Epithelial cell of esophagus (primary cell): ENCODE measurements at regions not wholly inside any gene's neighbourhood (a gene's known extent, or its start where the extent isn't known, plus 50 kb on each side); places are given as distances from the start of the nearest gene placed in this dataset.

Experiments used
- DNase-seq: peaks from one replicate; pipeline ENCODE4 v3.0.0; 2010; ENCODE audit warnings: low read depth
- H3K4me3 ChIP-seq: 2 replicates; pipeline ENCODE4 v1.5.1; 2011; ENCODE audit warnings: mild to moderate bottlenecking, low read length, control low read depth
- TF ChIP-seq, protein P1 (sequence below): IDR thresholded peaks from 2 replicates; pipeline ENCODE4 v1.5.1; 2011; ENCODE audit warnings: low read depth, mild to moderate bottlenecking, low read length, control low read depth, inconsistent platforms; ENCODE audit not compliant: insufficient read depth; ENCODE audit errors: missing control alignments

DNA sequence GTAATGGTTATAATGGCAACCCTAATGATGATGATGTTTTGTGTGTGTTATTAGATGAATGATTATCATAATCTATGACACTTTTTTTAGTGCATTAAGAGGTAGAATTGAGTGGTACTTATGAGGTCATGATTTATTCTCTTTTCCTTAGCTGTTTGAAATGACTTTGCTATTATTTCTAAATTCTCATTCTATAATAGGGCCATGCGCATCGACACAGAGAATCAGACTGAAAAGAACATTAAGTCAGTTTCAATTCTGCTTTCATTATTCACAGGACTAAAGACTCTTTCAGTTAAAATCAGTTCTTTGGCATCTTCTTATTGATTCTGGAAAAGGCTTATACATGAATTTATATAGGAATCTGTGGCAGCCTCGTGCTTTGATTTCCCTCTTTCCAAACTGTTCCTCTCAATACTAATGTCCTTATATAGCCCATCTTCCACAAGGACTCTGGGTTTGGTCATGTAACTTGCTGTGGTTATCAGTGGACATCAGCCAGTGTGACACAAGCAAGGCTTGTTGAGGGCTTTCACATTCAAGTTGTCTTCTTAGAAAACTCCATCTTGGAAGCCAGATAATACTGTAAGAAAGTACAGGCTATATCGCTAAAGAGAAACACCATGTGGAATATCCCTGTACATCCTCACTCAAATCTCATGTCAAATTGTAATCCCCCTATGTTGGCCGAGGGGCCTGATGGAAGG is 140.3 kb upstream of the CHD1 start:
- no peak for DNase-seq
- no peak overlapping the region for H3K4me3 ChIP-seq
- TF ChIP-seq, protein P1, sequence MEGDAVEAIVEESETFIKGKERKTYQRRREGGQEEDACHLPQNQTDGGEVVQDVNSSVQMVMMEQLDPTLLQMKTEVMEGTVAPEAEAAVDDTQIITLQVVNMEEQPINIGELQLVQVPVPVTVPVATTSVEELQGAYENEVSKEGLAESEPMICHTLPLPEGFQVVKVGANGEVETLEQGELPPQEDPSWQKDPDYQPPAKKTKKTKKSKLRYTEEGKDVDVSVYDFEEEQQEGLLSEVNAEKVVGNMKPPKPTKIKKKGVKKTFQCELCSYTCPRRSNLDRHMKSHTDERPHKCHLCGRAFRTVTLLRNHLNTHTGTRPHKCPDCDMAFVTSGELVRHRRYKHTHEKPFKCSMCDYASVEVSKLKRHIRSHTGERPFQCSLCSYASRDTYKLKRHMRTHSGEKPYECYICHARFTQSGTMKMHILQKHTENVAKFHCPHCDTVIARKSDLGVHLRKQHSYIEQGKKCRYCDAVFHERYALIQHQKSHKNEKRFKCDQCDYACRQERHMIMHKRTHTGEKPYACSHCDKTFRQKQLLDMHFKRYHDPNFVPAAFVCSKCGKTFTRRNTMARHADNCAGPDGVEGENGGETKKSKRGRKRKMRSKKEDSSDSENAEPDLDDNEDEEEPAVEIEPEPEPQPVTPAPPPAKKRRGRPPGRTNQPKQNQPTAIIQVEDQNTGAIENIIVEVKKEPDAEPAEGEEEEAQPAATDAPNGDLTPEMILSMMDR = no peak

DNA sequence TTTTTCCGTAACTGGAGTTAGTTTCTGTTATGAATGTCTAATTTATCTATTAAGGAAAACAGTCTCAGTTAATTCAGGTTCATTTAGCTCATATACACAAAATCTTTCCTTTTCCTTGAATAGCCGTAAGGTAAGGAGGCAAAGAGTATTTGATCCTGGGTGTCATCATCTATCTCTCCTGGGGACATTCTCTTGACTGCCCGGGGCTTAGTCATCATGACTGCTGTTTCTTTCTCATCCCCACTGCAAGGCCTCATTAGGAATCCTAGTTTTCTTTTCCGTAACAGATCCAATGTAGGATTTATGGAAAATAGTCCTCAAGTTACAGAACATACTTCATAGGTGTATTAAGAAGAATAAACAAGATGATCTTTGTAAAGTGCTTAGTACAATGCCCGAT is 134.9 kb upstream of the CHD1 start:
- TF ChIP-seq, protein P1 = no peak
- H3K4me3 ChIP-seq = no peak overlapping the region
- peak; percentile 15 for DNase-seq

DNA sequence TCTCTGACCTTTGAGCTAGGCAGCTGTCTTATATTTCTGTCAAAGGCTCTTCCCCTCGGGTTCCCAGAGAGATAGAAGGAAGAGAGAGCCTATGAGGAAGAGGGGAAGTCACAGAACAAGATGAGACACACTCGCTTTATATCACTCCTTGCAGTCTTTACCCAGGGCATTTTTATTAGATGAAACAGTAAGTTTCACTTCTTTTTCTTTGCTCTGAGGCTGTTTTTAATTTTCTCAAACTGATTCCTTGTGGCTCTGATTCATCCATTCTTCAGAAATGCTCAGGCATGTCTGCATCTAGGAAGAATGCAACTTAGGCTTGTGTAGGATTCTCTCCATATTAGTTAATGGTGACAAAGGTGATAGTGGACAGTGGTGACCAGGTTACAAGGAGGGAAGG is 132.9 kb upstream of the CHD1 start:
- TF ChIP-seq, protein P1 = no peak
- no peak overlapping the region for H3K4me3 ChIP-seq
- DNase-seq = peak; percentile 78

DNA sequence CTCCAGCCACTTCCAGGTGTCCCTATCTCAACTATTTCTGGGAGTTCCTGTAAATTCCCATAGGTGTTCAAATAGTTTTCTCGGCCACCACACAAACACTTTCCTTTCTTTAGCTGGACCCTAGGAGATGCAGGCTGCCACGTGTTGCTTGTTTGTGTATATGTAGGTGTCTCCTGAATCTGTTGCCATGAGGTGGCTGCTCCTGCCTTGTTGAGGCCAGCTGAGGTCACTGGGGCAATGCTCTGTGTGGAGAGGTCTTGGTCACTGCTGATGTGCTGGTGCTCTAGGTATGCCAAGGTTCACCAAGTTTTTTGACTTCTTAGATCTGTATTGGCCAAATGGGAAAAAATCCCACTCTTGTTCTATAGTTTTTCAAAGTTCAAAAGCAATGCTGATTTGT is 132.5 kb upstream of the CHD1 start:
- DNase-seq = no peak
- H3K4me3 ChIP-seq = no peak overlapping the region
- TF ChIP-seq, protein P1 = peak; percentile 4

DNA sequence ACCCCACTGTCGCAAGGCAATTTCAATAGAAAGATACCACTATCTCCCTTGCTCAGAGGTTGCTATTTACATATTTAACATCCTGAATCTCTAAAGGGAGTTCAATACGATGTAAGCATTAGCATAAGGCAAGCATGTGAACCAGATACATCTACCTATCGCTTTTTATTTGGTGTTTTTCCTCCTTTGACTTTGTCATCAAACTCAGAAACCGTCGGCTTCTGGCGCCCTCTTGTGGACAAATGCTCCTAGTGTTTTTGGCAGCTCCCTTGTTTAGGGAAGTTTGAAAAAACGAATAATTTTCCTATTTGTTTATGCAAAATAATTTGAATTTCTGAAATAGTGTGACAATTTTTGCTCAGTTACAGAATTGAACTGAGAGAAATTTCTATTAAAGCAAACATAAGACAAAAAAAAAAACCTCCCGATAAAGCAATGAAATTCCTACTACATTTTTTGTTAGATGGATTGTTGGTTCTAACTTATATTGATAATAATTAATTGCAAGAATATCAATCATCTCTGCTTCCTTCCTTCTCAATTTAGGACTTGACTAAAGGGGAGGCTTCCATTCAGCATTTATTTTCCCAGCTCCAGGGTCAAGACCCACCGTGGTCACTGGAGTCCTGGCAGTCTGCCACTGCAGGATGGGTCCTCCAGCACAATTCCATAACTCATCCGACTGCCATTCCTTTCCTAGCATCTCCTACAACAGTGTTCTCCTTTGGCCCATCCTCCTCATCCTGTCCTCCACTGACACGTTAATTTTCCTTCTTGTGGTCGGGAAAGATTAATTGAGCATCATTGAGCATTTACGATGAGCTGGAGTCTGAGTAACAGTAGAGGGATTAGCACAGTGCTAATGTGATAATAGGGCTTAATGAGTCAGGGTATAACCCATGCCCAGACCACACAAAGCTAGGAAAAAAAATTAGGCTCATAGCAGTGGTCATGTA is 131.8 kb upstream of the CHD1 start:
- peak; percentile 86 for DNase-seq
- TF ChIP-seq, protein P1 = peak; percentile 94
- no peak overlapping the region for H3K4me3 ChIP-seq

DNA sequence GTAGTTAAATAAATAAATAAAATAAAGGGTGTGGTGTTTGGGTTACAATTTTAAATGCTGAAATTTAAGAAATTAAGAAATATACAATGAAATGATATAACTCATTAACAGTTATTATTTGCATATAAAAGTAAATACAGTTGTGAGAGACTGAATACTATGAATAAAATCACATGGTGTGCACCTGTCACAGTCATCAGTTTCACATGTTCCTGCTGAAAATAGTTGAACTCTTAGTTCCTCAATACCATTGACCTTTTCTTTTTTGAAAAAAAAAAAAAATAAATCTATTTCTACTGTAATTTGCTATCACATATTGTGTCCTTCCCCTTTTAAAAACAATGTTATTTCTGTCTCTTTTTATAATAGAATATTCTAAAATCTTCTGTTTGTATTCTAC is 130.9 kb upstream of the CHD1 start:
- TF ChIP-seq, protein P1 = no peak
- no peak overlapping the region for H3K4me3 ChIP-seq
- no peak for DNase-seq

DNA sequence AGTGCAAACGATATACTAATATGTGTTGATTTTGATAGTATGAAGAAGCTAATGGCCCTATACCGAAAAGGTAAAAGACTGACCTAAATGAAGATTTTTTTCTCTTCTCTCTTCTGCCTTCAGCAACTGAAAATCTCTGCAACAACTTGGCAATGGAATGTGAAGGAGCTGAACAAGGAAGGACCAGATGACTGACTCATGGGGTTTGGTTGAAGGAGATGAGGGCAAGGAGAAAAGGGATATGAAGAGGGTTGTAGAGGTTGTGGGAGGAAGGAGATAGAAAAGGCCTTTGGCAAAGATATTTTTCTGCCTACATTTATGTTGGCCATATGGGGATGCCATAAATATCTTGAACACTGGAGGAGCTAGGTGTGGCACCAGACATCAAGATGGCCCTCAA is 129.7 kb upstream of the CHD1 start:
- H3K4me3 ChIP-seq = no peak overlapping the region
- peak; percentile 50 for DNase-seq
- TF ChIP-seq, protein P1 = no peak
